Astrocyte of the cerebellum (primary cell): ENCODE measurements at regions not wholly inside any gene's neighbourhood (a gene's known extent, or its start where the extent isn't known, plus 50 kb on each side); places are given as distances from the start of the nearest gene placed in this dataset.

Experiments used
- DNase-seq: peaks from one replicate; pipeline ENCODE4 v3.0.0-alpha.2; 2011; ENCODE audit warnings: low read depth
- H3K4me3 ChIP-seq: 2 replicates; pipeline ENCODE4 v1.5.1; 2011; ENCODE audit warnings: mild to moderate bottlenecking, low read depth, low read length, moderate library complexity
- in situ Hi-C: cut with HindIII; loops from 2 replicates; pipeline ENCODE4 v1.10.0; 2017; ENCODE audit warnings: low sequenced_read_pairs
- TF ChIP-seq, protein P1 (sequence below): IDR thresholded peaks from 2 replicates; pipeline ENCODE4 v1.5.1; 2012; ENCODE audit warnings: low read length, low read depth, moderate library complexity, mild to moderate bottlenecking; ENCODE audit errors: missing control alignments

DNA sequence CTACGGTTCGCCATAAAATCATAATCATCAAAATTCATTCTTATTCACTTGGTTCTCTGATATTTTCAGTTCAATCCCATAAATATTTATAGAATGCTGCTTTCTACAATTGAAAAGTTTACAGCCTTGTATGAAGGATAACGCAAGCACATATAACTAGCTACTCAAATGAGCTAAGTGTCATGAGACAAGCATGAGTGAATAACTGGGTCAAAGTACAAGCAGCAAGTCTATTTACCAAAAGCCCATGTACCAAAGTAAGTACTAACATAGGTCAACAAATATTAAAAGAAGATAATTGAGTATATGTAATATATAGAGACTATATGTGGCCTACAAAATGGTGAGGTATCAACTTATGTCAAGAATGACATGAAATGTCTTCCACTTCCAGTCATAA lies 596.6 kb downstream of the GBE1 start:
- DNase-seq: no peak
- TF ChIP-seq, protein P1, sequence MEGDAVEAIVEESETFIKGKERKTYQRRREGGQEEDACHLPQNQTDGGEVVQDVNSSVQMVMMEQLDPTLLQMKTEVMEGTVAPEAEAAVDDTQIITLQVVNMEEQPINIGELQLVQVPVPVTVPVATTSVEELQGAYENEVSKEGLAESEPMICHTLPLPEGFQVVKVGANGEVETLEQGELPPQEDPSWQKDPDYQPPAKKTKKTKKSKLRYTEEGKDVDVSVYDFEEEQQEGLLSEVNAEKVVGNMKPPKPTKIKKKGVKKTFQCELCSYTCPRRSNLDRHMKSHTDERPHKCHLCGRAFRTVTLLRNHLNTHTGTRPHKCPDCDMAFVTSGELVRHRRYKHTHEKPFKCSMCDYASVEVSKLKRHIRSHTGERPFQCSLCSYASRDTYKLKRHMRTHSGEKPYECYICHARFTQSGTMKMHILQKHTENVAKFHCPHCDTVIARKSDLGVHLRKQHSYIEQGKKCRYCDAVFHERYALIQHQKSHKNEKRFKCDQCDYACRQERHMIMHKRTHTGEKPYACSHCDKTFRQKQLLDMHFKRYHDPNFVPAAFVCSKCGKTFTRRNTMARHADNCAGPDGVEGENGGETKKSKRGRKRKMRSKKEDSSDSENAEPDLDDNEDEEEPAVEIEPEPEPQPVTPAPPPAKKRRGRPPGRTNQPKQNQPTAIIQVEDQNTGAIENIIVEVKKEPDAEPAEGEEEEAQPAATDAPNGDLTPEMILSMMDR: no peak
- H3K4me3 ChIP-seq: no peak overlapping the region
- in situ Hi-C loops: no loop called here

GRCh38 chr3:81161851-81162250 lies 599.6 kb downstream of the GBE1 start:
- no peak for DNase-seq
- no peak overlapping the region for H3K4me3 ChIP-seq
- in situ Hi-C loops: no loop called here
- TF ChIP-seq, protein P1: no peak

DNA sequence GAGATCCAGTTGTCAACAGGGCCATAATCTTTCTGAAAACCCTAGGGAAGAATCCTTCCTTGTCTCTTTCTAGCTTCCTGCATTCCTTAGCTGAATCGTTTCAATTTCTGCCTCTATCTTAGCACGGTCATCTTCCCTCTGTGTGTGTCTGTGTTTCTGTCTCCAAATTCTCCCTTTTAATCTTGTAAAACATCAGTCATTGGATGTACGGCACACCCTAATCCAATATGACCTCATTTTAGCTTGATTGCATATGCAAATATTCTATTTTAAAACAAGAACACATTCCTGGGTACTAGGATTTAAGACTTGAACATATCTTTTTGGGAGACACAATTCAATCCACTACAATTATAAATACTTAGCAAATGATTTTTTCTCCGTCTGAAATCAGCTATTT lies 600.3 kb downstream of the GBE1 start:
- no peak for DNase-seq
- in situ Hi-C loops: no loop called here
- TF ChIP-seq, protein P1: no peak
- no peak overlapping the region for H3K4me3 ChIP-seq

DNA sequence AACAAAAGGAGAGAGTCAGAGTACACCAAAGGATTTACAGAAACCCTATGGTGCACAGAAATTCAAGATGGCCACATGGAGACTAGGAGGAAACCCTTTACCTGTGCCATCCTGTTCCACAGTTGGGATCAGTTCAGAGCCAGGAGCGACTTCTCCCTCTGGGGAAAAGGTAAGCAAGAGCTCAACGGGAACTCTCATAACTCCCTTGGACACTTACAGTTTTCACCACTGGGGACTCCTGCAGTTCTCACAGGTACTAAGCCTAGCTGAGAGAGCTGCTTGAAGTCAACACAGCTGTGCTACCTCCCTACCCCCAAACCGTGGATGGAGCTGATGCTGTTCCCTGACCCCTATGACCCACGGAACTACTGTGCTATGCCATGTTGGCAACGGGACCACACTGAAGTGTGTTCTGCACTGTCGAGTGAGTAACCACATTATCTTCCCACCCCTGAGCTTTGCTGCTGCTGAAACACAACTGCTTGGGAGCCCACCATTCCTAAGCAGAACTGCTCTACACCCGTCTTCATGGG lies 606.8 kb downstream of the GBE1 start:
- no peak for DNase-seq
- no peak overlapping the region for H3K4me3 ChIP-seq
- in situ Hi-C loops: no loop called here
- TF ChIP-seq, protein P1: no peak

- no peak overlapping the region for H3K4me3 ChIP-seq
- in situ Hi-C loops: no loop called here
Measured at GRCh38 chr3:81152156-81152555, 609.3 kb downstream of the GBE1 start.

GRCh38 chr3:81132995-81133394 lies 628.5 kb downstream of the GBE1 start:
- TF ChIP-seq, protein P1: no peak
- no peak overlapping the region for H3K4me3 ChIP-seq
- no peak for DNase-seq
- in situ Hi-C loops: no loop called here

More at GRCh38 chr3:81152156-81152555, 609.3 kb downstream of the GBE1 start:
- TF ChIP-seq, protein P1: no peak
- DNase-seq: no peak
